Fibroblast of lung (primary cell): ENCODE measurements at regions not wholly inside any gene's neighbourhood (a gene's known extent, or its start where the extent isn't known, plus 50 kb on each side); places are given as distances from the start of the nearest gene placed in this dataset.
A peak's percentile ranks its signal among the peaks of the same experiment; 100 is the strongest.

ENCODE experiments used
- DNase-seq, 2 donors: peaks; one replicate each; pipeline versions ENCODE4 v3.0.0 to v3.0.0-alpha.2; 2010; ENCODE audit warnings: low read depth in 2 of 2
- H2AFZ ChIP-seq: 2 replicates; pipeline ENCODE4 v1.5.1; 2012; ENCODE audit warnings: low read length, control low read depth, inconsistent platforms
- H3K27ac ChIP-seq: 2 replicates; pipeline ENCODE4 v1.5.1; 2011; ENCODE audit warnings: low read length, control low read depth; ENCODE audit not compliant: insufficient read depth
- H3K27me3 ChIP-seq: 2 replicates; pipeline ENCODE4 v1.5.1; 2011; ENCODE audit warnings: mild to moderate bottlenecking, low read length; ENCODE audit not compliant: control insufficient read depth, insufficient read depth
- H3K36me3 ChIP-seq: 2 replicates; pipeline ENCODE4 v1.5.1; 2011; ENCODE audit warnings: low read length; ENCODE audit not compliant: control insufficient read depth, insufficient read depth
- H3K4me1 ChIP-seq: 2 replicates; pipeline ENCODE4 v1.5.1; 2011; ENCODE audit warnings: low read length; ENCODE audit not compliant: control insufficient read depth, insufficient read depth; ENCODE audit errors: extremely low read depth
- H3K4me2 ChIP-seq: 2 replicates; pipeline ENCODE4 v1.5.1; 2011; ENCODE audit warnings: low read length, control low read depth; ENCODE audit not compliant: insufficient read depth; ENCODE audit errors: extremely low read depth
- H3K4me3 ChIP-seq, 4 experiments: fragments of 200-600 bp in 1 of 4; sonication (generic) in 1 of 4; replicated peaks in 1 of 4; 2 replicates each; pipeline ENCODE4 v1.5.1; 2011 to 2016; ENCODE audit warnings: low read length in 4 of 4, low read depth in 3 of 4, mild to moderate bottlenecking in 3 of 4, control low read depth in 2 of 4, inconsistent platforms in 1 of 4, mixed read lengths in 1 of 4; ENCODE audit not compliant: insufficient read depth in 1 of 4; ENCODE audit errors: control extremely low read depth in 1 of 4
- H3K79me2 ChIP-seq: 2 replicates; pipeline ENCODE4 v1.5.1; 2012; ENCODE audit warnings: mild to moderate bottlenecking, low read length, inconsistent platforms; ENCODE audit not compliant: control insufficient read depth, insufficient read depth
- H3K9ac ChIP-seq: 2 replicates; pipeline ENCODE4 v1.5.1; 2011; ENCODE audit warnings: mild to moderate bottlenecking, low read length, control low read depth; ENCODE audit not compliant: insufficient read depth
- H3K9me3 ChIP-seq: 2 replicates; pipeline ENCODE4 v1.5.1; 2012; ENCODE audit warnings: low read depth, low read length; ENCODE audit not compliant: control insufficient read depth, insufficient read depth
- H4K20me1 ChIP-seq: 2 replicates; pipeline ENCODE4 v1.5.1; 2011; ENCODE audit warnings: low read length; ENCODE audit not compliant: control insufficient read depth, insufficient read depth; ENCODE audit errors: extremely low read depth
- EZH2 ChIP-seq: IDR thresholded peaks from 2 replicates; pipeline ENCODE4 v1.5.1; 2012; ENCODE audit warnings: low read length, control low read depth, mild to moderate bottlenecking; ENCODE audit errors: missing control alignments
- TF ChIP-seq, protein P1 (sequence below), 2 donors: IDR thresholded peaks in 1 of 2; conservative IDR thresholded peaks in 1 of 2; 1 replicate in 1 of 2; 2 replicates in 1 of 2; pipeline ENCODE4 v1.5.1; 2011 to 2012; ENCODE audit warnings: low read length in 2 of 2, control low read depth in 1 of 2, inconsistent platforms in 1 of 2, low read depth in 1 of 2, mild to moderate bottlenecking in 1 of 2

DNA sequence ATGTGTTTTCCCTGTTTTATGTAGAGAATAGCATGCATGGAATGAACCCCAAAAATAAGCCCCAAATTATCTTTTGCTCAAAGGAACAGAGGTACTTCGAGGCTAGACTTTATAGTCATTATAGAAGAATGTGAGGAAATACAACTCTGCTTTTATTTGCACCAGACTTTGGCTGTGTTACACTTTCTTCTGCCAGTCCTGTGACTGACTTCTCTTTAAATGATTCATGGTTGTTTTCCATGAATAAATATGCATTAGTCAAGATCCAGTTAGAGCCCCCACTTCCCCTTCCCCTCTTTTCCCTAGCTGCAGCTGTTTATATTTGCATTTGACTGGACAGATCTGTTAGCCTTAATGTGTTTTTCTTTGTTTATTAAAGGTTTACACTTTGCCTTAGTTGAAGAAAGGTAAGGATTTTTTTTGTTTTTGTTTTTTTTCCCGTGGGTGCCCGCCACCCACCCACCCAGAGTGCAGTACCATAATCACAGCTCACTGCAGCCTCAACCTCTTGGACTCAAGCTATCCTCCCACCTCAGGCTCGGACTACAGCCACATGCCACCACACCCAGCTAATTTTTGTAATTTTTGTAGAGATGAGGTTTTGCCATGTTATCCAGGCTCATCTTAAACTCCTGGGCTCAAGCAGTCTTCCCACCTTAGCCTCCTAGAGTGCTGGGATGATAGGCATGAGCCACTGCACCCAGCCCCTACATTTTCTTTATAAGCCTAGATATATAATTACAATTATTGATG, 152.6 kb downstream of the CYB561 start:
- no peaks in the 10 kb centered on the region for H3K36me3 ChIP-seq
- H3K79me2 ChIP-seq = no peaks in the 10 kb centered on the region
- H3K4me3 ChIP-seq = no peak overlapping the region
- peak overlapping the region; percentile 62 for H3K4me2 ChIP-seq
- no peaks in the 10 kb centered on the region for H3K9me3 ChIP-seq
- peaks cover 9% of the 10 kb centered on the region for H3K4me1 ChIP-seq
- TF ChIP-seq, protein P1, sequence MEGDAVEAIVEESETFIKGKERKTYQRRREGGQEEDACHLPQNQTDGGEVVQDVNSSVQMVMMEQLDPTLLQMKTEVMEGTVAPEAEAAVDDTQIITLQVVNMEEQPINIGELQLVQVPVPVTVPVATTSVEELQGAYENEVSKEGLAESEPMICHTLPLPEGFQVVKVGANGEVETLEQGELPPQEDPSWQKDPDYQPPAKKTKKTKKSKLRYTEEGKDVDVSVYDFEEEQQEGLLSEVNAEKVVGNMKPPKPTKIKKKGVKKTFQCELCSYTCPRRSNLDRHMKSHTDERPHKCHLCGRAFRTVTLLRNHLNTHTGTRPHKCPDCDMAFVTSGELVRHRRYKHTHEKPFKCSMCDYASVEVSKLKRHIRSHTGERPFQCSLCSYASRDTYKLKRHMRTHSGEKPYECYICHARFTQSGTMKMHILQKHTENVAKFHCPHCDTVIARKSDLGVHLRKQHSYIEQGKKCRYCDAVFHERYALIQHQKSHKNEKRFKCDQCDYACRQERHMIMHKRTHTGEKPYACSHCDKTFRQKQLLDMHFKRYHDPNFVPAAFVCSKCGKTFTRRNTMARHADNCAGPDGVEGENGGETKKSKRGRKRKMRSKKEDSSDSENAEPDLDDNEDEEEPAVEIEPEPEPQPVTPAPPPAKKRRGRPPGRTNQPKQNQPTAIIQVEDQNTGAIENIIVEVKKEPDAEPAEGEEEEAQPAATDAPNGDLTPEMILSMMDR (conservative IDR thresholded peaks at IDR 0.05 in 1 of 2, IDR thresholded peaks at IDR 0.05 in 1 of 2; ENCODE audit: low read depth in 1 of 2, low read length in 2 of 2) = no peak
- TF ChIP-seq EZH2 = no peak
- DNase-seq = peak; percentile 49 to 90
- no peak overlapping the region for H2AFZ ChIP-seq
- peak overlapping the region; percentile 8 for H3K27ac ChIP-seq
- H3K9ac ChIP-seq = no peak overlapping the region
- no peaks in the 10 kb centered on the region for H4K20me1 ChIP-seq
- H3K27me3 ChIP-seq = no peaks in the 10 kb centered on the region

DNA sequence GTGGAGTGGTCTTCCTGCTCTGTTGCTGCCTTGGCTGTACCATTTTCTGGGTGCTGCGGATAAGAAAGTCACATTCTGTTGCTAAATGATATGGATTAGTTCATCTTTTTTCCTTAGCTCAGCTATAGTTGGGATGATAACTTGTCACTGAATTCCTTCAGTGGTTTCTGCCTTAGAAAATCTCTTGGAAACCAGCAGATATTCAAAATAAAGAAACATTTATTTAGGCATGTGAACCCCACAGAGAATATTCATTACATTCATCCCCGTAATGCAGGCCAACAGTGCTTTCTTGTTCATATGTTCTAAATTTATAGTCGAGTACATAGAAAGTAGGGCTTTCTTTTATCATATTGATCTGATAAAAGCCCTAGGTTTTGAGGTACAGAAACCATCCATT, 151.3 kb downstream of the CYB561 start:
- H3K9ac ChIP-seq = no peak overlapping the region
- H3K27me3 ChIP-seq = no peaks in the 10 kb centered on the region
- DNase-seq = peak in 1 of 2 donors; percentile 13
- no peak overlapping the region for H3K27ac ChIP-seq
- H2AFZ ChIP-seq = no peak overlapping the region
- TF ChIP-seq, protein P1 (conservative IDR thresholded peaks at IDR 0.05 in 1 of 2, IDR thresholded peaks at IDR 0.05 in 1 of 2; ENCODE audit: low read depth in 1 of 2, low read length in 2 of 2) = no peak
- TF ChIP-seq EZH2 = no peak
- H3K4me2 ChIP-seq = no peak overlapping the region
- no peaks in the 10 kb centered on the region for H3K36me3 ChIP-seq
- H3K4me3 ChIP-seq = no peak overlapping the region
- no peaks in the 10 kb centered on the region for H4K20me1 ChIP-seq
- H3K79me2 ChIP-seq = no peaks in the 10 kb centered on the region
- H3K4me1 ChIP-seq = peaks cover 9% of the 10 kb centered on the region
- no peaks in the 10 kb centered on the region for H3K9me3 ChIP-seq

DNA sequence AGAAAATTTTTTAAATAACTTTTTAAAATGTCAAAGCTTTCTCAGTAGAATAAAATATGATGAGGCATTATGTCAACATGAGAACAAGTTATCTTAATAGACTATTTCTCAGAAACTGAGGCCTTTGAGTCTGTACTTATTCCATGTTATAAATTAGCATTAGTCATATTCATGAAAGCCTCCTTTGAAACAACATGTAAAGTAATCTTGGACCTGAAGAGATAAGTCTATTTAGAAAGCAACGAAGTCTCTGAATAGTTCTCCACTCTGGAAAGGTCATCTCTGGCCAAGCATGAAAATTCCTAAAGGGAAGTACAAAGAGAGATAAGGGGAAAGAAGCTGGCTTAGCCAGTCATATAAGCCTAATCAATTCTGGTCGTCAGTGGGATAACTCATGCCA, 150.8 kb downstream of the CYB561 start:
- H4K20me1 ChIP-seq = no peaks in the 10 kb centered on the region
- H3K27me3 ChIP-seq = no peaks in the 10 kb centered on the region
- H3K4me1 ChIP-seq = peaks cover 9% of the 10 kb centered on the region
- no peak for TF ChIP-seq EZH2
- TF ChIP-seq, protein P1 (conservative IDR thresholded peaks at IDR 0.05 in 1 of 2, IDR thresholded peaks at IDR 0.05 in 1 of 2; ENCODE audit: low read depth in 1 of 2, low read length in 2 of 2) = no peak
- peak in 1 of 2 donors; percentile 83 for DNase-seq
- H2AFZ ChIP-seq = no peak overlapping the region
- no peak overlapping the region for H3K9ac ChIP-seq
- H3K9me3 ChIP-seq = no peaks in the 10 kb centered on the region
- H3K4me3 ChIP-seq = no peak overlapping the region
- no peak overlapping the region for H3K4me2 ChIP-seq
- H3K79me2 ChIP-seq = no peaks in the 10 kb centered on the region
- no peak overlapping the region for H3K27ac ChIP-seq
- no peaks in the 10 kb centered on the region for H3K36me3 ChIP-seq
